Heart left ventricle (tissue), 16 donors: ENCODE measurements at regions not wholly inside any gene's neighbourhood (a gene's known extent, or its start where the extent isn't known, plus 50 kb on each side); places are given as distances from the start of the nearest gene placed in this dataset.

ENCODE experiments used
- ATAC-seq, 4 donors: fragments of 200-7000 bp; cut with Tn5 transposase; one replicate each; pipeline ENCODE4 v1.9.1; 2020 to 2022; ENCODE audit warnings: moderate library complexity in 4 of 4, mild to moderate bottlenecking in 3 of 4, moderate number of reproducible peaks in 1 of 4
- DNase-seq, 5 donors: peaks; one replicate each; pipeline ENCODE4 v3.0.0-alpha.2; 2020
- H3K27ac ChIP-seq, 12 donors: fragments of 200-600 bp; sonication (generic) in 4 of 12; one replicate each; pipeline versions ENCODE4 v1.5.0 to v1.8.0; 2016 to 2022; ENCODE audit warnings: mild to moderate bottlenecking in 2 of 12
- H3K27me3 ChIP-seq, 9 donors: fragments of 200-600 bp; sonication (generic) in 2 of 9; one replicate each; pipeline versions ENCODE4 v1.5.1 to v1.8.0; 2016 to 2022; ENCODE audit warnings: mild to moderate bottlenecking in 3 of 9
- H3K36me3 ChIP-seq, 9 donors: fragments of 200-600 bp; sonication (generic) in 2 of 9; one replicate each; pipeline versions ENCODE4 v1.5.0 to v1.8.0; 2018 to 2022; ENCODE audit warnings: mild to moderate bottlenecking in 2 of 9
- H3K4me1 ChIP-seq, 12 donors: fragments of 200-600 bp; sonication (generic) in 4 of 12; one replicate each; pipeline versions ENCODE4 v1.5.0 to v1.8.0; 2016 to 2022; ENCODE audit warnings: mild to moderate bottlenecking in 3 of 12
- H3K4me3 ChIP-seq, 12 donors: fragments of 200-600 bp; sonication (generic) in 4 of 12; one replicate each; pipeline versions ENCODE4 v1.5.0 to v1.8.0; 2017 to 2022; ENCODE audit warnings: mild to moderate bottlenecking in 9 of 12, moderate library complexity in 4 of 12
- H3K9me3 ChIP-seq, 12 donors: fragments of 200-600 bp; sonication (generic) in 4 of 12; one replicate each; pipeline versions ENCODE4 v1.5.0 to v1.8.0; 2016 to 2022; ENCODE audit warnings: mild to moderate bottlenecking in 1 of 12
- CTCF ChIP-seq, 12 donors: fragments of 200-600 bp; sonication (generic) in 4 of 12; IDR thresholded peaks; one replicate each; pipeline versions ENCODE4 v1.5.0 to v1.8.0; 2018 to 2022; ENCODE audit warnings: antibody characterized with exemption in 12 of 12, mild to moderate bottlenecking in 5 of 12
- POLR2A ChIP-seq, 2 donors: fragments of 450-650 bp; IDR thresholded peaks; one replicate each; pipeline ENCODE4 v1.6.1; 2017; ENCODE audit warnings: antibody characterized with exemption in 2 of 2, mild to moderate bottlenecking in 2 of 2, moderate library complexity in 2 of 2
- WGBS, 4 donors: extraction: QIAGEN DNeasy Blood & Tissue Kit in 2 of 4; methylation state at CpG; one replicate each; pipeline versions ENCODE4 v1.1.5 to v1.1.7; 2013 to 2018; 5-methylcytosine and 5-hydroxymethylcytosine counted together
- intact Hi-C, 10 donors: fragments of 100-400 bp; cut with DNase I; formaldehyde crosslinking; loops; one replicate each; pipeline versions ENCODE4 v1.11.1 to v1.14.2; 2022
- donor health status: ischemic (EF 13 %, LVEDD 7.1; RV severe dilation, severe dysfunction).
- donor health status: healthy with polysubstance abuse.
- donor health status: DM: no; HTN: yes; CAD: no.
- donor health status: DM: no; HTN: no; CAD: no.
- donor health status: ischemic (EF 25% LVEDD 6.9; RV normal size, moderate dysfunction).
- donor health status: ischemic (EF 25% LVEDD 5.7; RV mildly dilated, moderate dysfunction).
- donor health status: healthy.
- donor health status: DM: yes; HTN: yes; CAD: no.
- donor health status: ischemic (EF 35%, LVEDD 5.7; RV mildly dilated, moderate dysfunction).
- donor health status: nonischemic (EF 11% LVEDD 7.7; RV severe dilation, severe dysfunction).
- donor health status: DM: yes; HTN: yes; CAD: no.
- donor health status: PGD.
- donor health status: ischemic (EF 29% LVEDD 5.4; RV normal size, mild dysfunction).
- donor health status: nonischemic (EF 23%, LVEDD 6.1; RV moderate dilation, normal function).

- DNase-seq, result no peak
- intact Hi-C loops, result no loop called here
- Histone ChIP-seq H3K4me3 (no peak overlapping the region), H3K9me3 (no peaks in the 10 kb centered on the region), H3K36me3 (no peaks in the 10 kb centered on the region), H3K27ac (no peak overlapping the region), H3K27me3 (peaks cover 0 to 47% (median 4%) of the 10 kb centered on the region in 9 donors), H3K4me1 (no peaks in the 10 kb centered on the region)
- no peak for ATAC-seq
- TF ChIP-seq POLR2A (IDR thresholded peaks at IDR 0.05) (no peak), CTCF (IDR thresholded peaks at IDR 0.05) (no peak)
- 47 to 53% (median 51%) methylated on average over 10 to 16 of the region's 16 CpGs for WGBS, 4 donors
These were observed 218.8 kb downstream of the IRF8 start for GRCh38 chr16:86117756-86118155.

GRCh38 chr16:86118467-86119307, 219.7 kb downstream of the IRF8 start:
- WGBS, 4 donors, result 72 to 85% (median 81%) methylated on average over 10 to 12 of the region's 12 CpGs
- DNase-seq (no peak), ATAC-seq (no peak)
- H3K4me1 ChIP-seq, result no peaks in the 10 kb centered on the region
- H3K27me3 ChIP-seq, result peaks cover 0 to 54% (median 4%) of the 10 kb centered on the region in 9 donors
- H3K4me3 ChIP-seq, result no peak overlapping the region
- no peaks in the 10 kb centered on the region for H3K9me3 ChIP-seq
- no peak overlapping the region for H3K27ac ChIP-seq
- TF ChIP-seq POLR2A (IDR thresholded peaks at IDR 0.05) (no peak), CTCF (IDR thresholded peaks at IDR 0.05) (no peak)
- intact Hi-C loops, result no loop called here
- H3K36me3 ChIP-seq, result no peaks in the 10 kb centered on the region

- WGBS, 4 donors, result 57 to 65% (median 62%) methylated on average over 8 of the region's 8 CpGs
- no peaks in the 10 kb centered on the region for H3K4me1 ChIP-seq
- no peaks in the 10 kb centered on the region for H3K36me3 ChIP-seq
- no peaks in the 10 kb centered on the region for H3K9me3 ChIP-seq
- no peak overlapping the region for H3K4me3 ChIP-seq
- peaks cover 0 to 54% (median 4%) of the 10 kb centered on the region in 9 donors for H3K27me3 ChIP-seq
- DNase-seq (no peak), ATAC-seq (no peak)
- TF ChIP-seq CTCF (IDR thresholded peaks at IDR 0.05), result no peak
- TF ChIP-seq POLR2A (IDR thresholded peaks at IDR 0.05), result no peak
- intact Hi-C loops, result no loop called here
- H3K27ac ChIP-seq, result no peak overlapping the region
These were observed 221.5 kb downstream of the IRF8 start for GRCh38 chr16:86120201-86121192.
